HG03442 (cell line): ENCODE measurements at regions not wholly inside any gene's neighbourhood (a gene's known extent, or its start where the extent isn't known, plus 50 kb on each side); places are given as distances from the start of the nearest gene placed in this dataset.
"Not testable (repeated sequence)": the region's sequence is repeated elsewhere in the genome, so short reads cannot be mapped to it uniquely, and the experiment has no call there.

Experiments
- ATAC-seq: cut with Tn5 transposase; IDR thresholded peaks from one replicate; pipeline ENCODE4 v1.9.1; 2021; ENCODE audit warnings: mild to moderate bottlenecking, moderate library complexity; ENCODE audit not compliant: unreplicated experiment

DNA sequence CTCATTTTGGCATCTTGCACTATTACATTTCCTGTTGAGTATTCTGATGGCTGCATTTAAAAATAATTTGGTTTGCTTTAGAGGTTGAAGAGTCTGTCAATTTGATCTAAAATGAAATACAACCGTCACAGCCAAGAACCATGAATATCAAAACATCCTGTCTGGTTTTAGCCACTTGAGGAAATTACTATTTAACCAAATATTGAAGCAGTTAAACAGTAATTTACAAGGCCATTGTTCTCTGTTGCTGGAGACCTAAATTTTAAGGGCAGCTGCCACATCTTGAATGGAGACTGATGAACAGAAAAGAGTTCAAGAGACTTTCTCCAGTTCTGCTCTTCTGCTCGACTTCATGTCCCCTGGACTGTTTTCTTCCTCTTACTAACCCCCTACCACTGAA is 549.4 kb downstream of the LRRC70 start:
- ATAC-seq: no peak

DNA sequence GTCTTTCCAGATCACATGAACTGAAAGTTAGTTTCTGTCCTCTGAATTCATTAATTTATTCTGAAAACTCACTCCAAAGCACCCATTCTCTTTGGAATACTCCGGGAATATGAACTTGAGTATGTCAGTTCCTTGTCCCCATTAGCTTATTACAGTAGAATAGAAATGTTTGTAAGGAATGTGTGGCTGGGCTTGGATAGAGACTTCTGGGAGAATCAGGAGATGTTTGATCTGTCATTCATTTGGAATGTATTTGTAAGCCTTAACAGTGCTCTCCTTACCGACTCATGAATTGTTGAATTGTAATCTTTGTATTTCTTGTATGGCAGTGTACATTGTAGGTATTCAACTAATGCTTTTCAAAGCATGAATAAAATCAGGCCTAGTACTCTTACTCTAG is 548.4 kb downstream of the LRRC70 start:
- ATAC-seq: no peak

DNA sequence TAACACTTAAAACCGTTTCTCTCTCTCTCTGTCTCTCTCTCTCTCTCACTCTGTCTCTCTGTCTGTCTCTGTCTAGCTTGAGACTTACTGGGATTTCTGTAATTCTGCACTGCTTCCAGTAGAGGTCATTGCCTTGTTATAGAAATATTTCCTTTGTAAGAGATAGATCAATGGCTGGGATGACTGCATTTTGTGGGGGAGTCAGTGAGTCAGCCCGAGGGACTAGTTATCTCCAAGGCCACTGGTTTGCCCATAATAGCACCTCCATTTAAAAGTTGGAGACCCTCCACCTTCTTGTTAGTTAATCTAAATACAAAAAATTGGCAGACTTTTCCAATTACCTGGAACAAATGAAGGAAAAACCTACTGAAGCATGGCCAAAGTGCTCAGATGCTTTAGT is 547.2 kb downstream of the LRRC70 start:
- ATAC-seq: peak; percentile 90

DNA sequence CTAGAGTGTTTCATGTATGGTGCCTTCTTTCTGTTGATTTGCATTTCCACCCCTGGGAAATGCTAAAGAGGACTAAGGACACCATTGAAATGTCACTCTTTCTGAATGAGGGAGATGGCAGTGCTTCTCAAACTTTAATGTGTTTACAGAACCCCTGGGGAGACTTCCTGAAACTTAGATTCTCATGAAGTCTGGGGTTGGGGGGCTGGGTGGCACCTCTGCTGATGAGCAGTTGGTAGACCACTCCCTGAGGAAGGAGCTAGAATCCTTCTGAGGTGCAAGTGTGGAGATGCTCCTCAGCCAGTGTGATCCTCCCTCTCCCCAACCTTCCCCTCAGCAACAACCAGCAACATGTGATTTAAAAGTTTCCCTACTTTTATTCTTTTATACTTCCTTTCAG is 546.8 kb downstream of the LRRC70 start:
- ATAC-seq: no peak

DNA sequence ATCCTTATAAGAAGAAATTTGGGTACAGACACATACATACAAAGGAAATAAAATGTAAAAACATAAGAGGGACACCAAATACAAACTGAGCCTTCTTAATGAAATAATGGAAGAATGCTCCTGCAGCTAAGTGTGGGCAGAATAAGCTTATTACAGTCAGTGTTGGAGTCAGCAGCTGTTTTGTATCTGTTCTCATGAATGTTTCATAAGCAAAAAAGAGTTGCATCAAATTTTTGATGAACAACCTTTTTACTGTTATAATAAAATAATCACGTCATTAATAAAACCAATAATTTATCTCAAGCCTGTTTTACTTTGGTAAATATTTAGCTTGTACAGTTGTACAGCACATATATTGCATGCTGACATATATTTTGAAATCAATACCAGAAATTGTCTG is 545.6 kb downstream of the LRRC70 start:
- no peak for ATAC-seq

GRCh38 chr5:63121471-63121870 is 542.9 kb downstream of the LRRC70 start:
- no peak for ATAC-seq

DNA sequence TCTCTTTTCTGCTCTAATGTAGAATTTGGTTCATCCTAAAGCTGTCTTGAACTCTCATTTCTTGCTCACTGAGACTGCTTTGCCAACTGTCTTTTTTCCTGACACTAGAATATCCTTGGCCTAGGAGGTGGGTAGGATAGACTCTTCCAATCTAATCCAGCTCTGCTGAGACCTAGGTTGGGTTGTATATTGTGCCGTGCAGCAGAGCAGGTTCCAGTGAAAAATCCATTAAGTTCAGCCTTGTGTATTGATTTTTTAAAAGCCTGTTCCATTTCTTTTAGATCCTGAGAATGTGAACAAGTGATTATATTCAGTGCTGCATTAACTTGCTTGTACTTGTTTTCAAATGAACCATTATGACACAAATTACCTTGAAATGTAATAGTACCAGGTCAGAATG is 539.6 kb downstream of the LRRC70 start:
- no peak for ATAC-seq

GRCh38 chr5:63111891-63112290 is 533.3 kb downstream of the LRRC70 start:
- ATAC-seq: no peak

GRCh38 chr5:63101870-63102269 is 523.3 kb downstream of the LRRC70 start:
- ATAC-seq: no peak

DNA sequence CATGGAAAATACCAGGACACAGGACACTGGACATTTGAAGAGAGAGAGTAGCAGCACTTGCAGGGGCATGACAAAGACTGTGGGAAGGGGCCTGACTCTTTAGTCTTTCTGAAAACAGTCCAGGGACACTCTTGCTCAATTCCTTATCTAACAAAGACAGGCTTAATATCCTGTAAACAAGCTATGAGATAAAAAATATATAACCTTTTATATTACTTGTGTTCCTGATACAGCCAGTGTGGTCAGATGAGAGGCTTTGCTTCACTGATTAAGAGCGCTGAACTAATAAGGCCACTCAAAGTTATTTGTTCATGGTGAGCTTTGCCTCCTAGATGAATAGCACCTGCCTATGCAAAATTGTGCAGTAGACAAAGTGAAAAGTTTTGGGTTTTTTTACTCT is 518.7 kb downstream of the LRRC70 start:
- ATAC-seq: no peak

DNA sequence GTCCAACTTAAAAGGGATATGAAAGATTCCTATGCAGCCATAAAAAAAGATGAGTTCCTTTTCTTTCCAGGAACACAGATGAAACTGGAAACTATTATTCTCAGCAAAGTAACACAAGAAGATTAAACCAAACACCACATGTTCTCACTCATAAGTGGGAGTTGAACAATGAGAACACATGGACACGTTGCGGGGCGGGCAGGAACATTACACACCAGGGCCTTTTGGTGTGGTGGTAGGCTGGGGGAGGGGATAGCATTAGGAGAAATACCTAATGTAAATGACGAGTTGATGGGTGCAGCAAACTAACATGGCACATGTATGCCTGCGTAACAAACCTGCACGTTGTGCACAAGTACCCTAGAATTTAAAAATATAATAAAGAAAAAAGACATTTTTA is 516.1 kb downstream of the LRRC70 start:
- ATAC-seq: no peak

GRCh38 chr5:63089147-63089546 is 510.5 kb downstream of the LRRC70 start:
- no peak for ATAC-seq

- ATAC-seq: no peak
Observed at GRCh38 chr5:63085561-63085960, 506.9 kb downstream of the LRRC70 start.

DNA sequence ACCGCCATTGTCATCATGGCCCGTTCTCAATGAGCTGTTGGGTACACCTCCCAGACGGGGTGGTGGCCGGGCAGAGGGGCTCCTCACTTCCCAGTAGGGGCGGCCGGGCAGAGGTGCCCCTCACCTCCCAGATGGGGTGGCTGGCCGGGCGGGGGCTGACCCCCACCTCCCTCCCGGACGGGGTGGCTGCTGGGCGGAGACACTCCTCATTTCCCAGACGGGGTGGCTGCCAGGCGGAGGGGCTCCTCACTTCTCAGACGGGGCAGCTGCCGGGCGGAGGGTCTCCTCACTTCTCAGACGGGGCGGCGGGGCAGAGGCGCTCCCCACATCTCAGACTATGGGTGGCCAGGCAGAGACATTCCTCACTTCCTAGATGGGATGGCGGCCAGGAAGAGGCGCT is 505.1 kb downstream of the LRRC70 start:
- not testable (repeated sequence) for ATAC-seq

DNA sequence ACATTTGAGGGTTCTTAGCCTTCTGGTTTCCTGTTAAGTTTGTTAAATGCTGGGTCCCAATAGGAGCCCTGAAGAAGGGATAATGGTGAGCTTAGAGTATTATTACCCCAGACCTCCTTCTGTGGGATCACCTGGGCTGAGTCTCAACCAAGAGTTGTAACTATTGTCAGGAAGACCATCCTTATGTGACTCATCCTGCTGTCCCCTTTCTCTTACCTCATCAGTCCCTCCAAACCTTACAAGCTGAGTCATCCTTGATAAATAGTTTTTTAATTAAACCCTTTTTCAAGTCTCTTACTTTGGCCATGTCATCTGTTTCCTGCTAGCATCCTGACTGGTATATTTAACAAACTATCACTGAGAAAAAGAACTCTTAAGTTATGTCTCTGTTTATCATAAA is 502.8 kb downstream of the LRRC70 start:
- ATAC-seq: no peak

DNA sequence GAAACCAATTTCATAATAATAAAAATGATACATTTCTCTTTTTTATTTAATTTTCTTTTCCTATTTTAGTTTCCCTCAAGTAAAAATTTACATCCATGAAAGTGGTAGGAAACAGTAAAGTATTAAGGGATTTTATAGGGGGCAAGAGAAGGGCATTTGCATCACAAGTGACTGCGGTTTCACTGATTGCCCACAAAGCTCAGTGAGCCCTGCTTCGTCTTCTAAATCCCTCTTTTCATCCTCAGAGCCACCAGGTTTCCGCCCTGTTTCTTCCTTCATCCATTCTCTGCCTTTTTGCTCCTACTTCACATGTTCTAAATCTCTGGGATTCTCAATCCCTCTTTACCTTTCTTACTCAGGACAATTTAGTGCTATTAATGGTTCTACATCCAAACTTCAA is 491.4 kb downstream of the LRRC70 start:
- ATAC-seq: no peak

DNA sequence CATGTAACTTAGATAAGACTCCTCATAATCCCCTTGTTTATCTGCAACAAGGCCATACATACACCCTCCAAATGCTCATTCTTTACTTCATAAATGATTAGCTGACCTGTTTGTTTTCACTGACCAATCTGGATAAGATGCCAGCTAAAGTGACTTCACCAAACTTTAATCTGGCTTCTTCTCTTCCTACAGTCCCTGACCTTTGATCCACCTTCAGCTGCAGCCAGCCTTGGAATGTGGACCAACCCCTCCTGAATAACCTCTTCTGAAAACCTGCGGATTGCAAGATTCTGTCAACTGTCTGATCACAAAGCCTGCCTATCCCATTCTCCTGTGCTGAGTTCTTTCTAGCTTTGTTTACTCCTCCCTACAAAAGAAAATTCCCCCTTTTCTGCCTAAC is 476.8 kb downstream of the LRRC70 start:
- ATAC-seq: no peak

- no peak for ATAC-seq
Observed at GRCh38 chr5:63053019-63053638, 474.5 kb downstream of the LRRC70 start.

- ATAC-seq: no peak
Observed at GRCh38 chr5:63050916-63051315, 472.3 kb downstream of the LRRC70 start.

GRCh38 chr5:63049935-63050334 is 471.3 kb downstream of the LRRC70 start:
- no peak for ATAC-seq

GRCh38 chr5:63043792-63044191 is 465.2 kb downstream of the LRRC70 start:
- no peak for ATAC-seq

GRCh38 chr5:63032343-63032742 is 453.7 kb downstream of the LRRC70 start:
- ATAC-seq: no peak

GRCh38 chr5:63029891-63030290 is 451.3 kb downstream of the LRRC70 start:
- no peak for ATAC-seq

DNA sequence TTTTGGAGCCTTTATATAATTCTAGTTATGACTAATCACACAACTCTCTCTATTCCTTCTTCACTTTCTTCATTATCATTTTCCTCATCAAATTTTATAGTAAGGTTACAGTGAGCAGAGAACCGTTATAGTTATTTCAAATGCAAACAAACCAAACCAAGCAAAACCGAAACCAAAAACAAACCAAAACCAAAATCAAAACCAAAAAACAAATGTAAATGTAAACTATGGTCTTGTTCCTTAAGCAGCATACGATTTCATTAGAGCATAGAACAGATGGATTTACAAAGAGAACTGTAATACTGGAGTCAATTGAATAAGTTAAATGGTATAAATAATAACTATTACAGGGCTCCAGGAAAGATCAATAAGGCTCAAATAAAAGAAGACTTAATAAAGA is 447.1 kb downstream of the LRRC70 start:
- ATAC-seq: no peak
